ENCODE measurements at regions not wholly inside any gene's neighbourhood (a gene's known extent, or its start where the extent isn't known, plus 50 kb on each side); places are given as distances from the start of the nearest gene placed in this dataset.

DNA sequence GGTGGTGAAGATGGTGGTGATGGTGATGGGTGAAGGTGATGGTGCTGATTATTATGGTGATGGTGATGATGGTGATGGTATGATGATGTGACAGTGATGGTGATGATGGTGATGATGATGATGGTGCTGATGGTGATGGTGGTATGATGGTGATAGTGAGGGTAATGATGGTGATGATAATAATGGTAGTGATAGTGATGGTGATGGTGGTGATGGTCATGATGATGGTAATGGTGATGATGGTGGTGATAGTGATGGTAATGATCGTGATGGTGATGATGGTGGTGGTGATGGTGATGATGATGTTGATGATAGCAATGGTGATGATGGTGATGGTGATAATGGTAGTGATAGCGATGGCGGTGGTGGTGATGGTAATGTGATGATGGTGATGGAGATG lies 197.9 kb upstream of the ALG10B start:
- no peak for TF ChIP-seq CTCF (IDR thresholded peaks at IDR 0.05 in 2 of 3, conservative IDR thresholded peaks at IDR 0.05 in 1 of 3; ENCODE audit: borderline replicate concordance in 1 of 3, insufficient read depth in 1 of 3, low read depth in 2 of 3, low read length in 2 of 3)
- no peak for TF ChIP-seq MAX (IDR thresholded peaks at IDR 0.05)
- TF ChIP-seq JUND (IDR thresholded peaks at IDR 0.05), result no peak
- TF ChIP-seq POLR2A (IDR thresholded peaks at IDR 0.05; ENCODE audit: borderline replicate concordance, extremely low read depth, insufficient read depth, insufficient read length), result no peak
- no peak for TF ChIP-seq EGR1 (IDR thresholded peaks at IDR 0.05; ENCODE audit: low read depth)
- no peak for TF ChIP-seq EZH2 (IDR thresholded peaks at IDR 0.05)
- TF ChIP-seq POLR2AphosphoS5 (IDR thresholded peaks at IDR 0.05; ENCODE audit: low read depth, low read length), result no peak
